SJCRH30 (cell line): ENCODE measurements at regions not wholly inside any gene's neighbourhood (a gene's known extent, or its start where the extent isn't known, plus 50 kb on each side); places are given as distances from the start of the nearest gene placed in this dataset.
A peak's percentile ranks its signal among the peaks of the same experiment; 100 is the strongest.

Source experiments
- DNase-seq, 2 experiments: peaks; one replicate each; pipeline ENCODE4 v3.0.0-alpha.2; 2015 to 2020
- H3K27ac ChIP-seq: fragments of 250-450 bp; sonication (Bioruptor Pico); 2 replicates; pipeline ENCODE4 v1.5.1; 2020; ENCODE audit warnings: mild to moderate bottlenecking, moderate library complexity
- H3K27me3 ChIP-seq: fragments of 250-450 bp; sonication (Bioruptor Pico); 2 replicates; pipeline ENCODE4 v1.5.1; 2020; ENCODE audit warnings: mild to moderate bottlenecking, moderate library complexity
- H3K36me3 ChIP-seq: fragments of 250-450 bp; sonication (Bioruptor Pico); 2 replicates; pipeline ENCODE4 v1.5.1; 2020; ENCODE audit warnings: mild to moderate bottlenecking, moderate library complexity
- H3K4me1 ChIP-seq: fragments of 250-450 bp; sonication (Bioruptor Pico); 2 replicates; pipeline ENCODE4 v1.5.1; 2020; ENCODE audit warnings: mild to moderate bottlenecking, moderate library complexity
- H3K4me3 ChIP-seq: fragments of 250-450 bp; sonication (Bioruptor Pico); 2 replicates; pipeline ENCODE4 v1.5.1; 2020; ENCODE audit warnings: mild to moderate bottlenecking, moderate library complexity
- H3K9me3 ChIP-seq: fragments of 250-450 bp; sonication (Bioruptor Pico); replicated peaks from 2 replicates; pipeline ENCODE4 v1.5.1; 2020; ENCODE audit warnings: mild to moderate bottlenecking, moderate library complexity

DNA sequence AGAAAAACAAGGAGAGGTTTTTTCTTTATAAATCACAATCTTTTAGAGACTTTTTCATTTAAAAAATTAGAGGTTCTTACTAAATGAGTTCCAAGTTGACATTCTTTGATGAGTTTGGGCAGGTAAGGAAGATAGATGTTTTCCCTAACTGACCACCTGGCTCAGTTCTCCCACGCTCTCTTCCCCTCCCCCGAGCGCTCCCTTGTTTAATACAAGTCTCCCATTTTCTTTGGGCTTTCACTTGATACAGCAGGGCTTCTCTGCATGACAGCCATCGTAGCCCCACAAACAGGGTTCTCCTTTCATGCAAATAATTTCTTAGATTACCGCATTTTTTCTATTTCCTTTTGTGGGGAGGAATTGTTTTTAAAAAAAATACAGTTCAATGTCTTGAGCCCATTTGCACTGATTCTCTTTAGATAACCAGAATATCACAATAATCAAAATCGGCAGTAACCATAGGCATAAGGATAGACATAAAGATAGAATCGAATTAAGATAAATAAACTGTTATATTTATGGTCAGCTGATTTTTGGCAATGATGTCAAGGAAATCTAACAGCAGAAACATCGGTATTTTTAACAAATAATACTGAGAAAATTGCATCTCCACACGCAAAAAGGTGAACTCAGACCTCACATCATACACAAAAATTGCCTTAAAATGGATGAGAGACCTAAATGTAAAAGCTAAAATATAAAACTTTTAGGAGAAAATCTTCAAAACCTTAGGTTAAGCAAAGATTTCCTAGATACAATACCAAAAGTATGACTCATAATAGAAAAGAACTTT lies 325.4 kb downstream of the PIK3R1 start:
- H3K27ac ChIP-seq, result no peak overlapping the region
- peaks cover 19% of the 10 kb centered on the region for H3K4me1 ChIP-seq
- DNase-seq, result no peak

GRCh38 chr5:68542207-68542606 lies 326.7 kb downstream of the PIK3R1 start:
- Histone ChIP-seq H3K27me3 (no peaks in the 10 kb centered on the region), H3K9me3 (no peaks in the 10 kb centered on the region), H3K4me1 (peaks cover 19% of the 10 kb centered on the region), H3K36me3 (no peaks in the 10 kb centered on the region), H3K27ac (no peak overlapping the region; the same call in 1 of the 2 replicates), H3K4me3 (no peak overlapping the region)
- DNase-seq, result peak; percentile 27 to 75

More for the DNA sequence above, 325.4 kb downstream of the PIK3R1 start:
- Histone ChIP-seq H3K9me3 (no peaks in the 10 kb centered on the region), H3K27me3 (no peaks in the 10 kb centered on the region), H3K36me3 (no peaks in the 10 kb centered on the region), H3K4me3 (no peak overlapping the region)

DNA sequence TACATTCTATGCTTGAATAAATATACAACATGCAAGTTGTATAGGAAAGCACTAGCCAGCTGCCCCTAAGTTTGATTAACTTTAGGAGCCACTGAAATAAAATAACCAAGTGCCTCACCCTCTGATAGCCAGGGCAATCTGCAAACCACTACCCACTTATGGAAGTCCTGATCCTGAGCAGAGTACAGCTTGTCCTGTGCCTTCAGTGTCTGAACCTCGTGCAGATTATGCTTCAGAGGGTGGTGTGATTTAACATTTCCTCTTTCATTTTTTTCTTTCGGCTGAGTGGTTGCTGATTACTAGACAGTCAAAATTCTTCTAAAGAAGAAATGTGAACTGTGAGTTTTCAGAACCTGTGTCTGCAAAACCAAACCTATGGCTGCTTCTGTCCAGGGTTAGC lies 327.7 kb downstream of the PIK3R1 start:
- DNase-seq, result no peak
- Histone ChIP-seq H3K27me3 (no peaks in the 10 kb centered on the region), H3K4me3 (no peak overlapping the region), H3K36me3 (no peaks in the 10 kb centered on the region), H3K27ac (no peak overlapping the region), H3K9me3 (no peaks in the 10 kb centered on the region), H3K4me1 (peaks cover 21% of the 10 kb centered on the region)

DNA sequence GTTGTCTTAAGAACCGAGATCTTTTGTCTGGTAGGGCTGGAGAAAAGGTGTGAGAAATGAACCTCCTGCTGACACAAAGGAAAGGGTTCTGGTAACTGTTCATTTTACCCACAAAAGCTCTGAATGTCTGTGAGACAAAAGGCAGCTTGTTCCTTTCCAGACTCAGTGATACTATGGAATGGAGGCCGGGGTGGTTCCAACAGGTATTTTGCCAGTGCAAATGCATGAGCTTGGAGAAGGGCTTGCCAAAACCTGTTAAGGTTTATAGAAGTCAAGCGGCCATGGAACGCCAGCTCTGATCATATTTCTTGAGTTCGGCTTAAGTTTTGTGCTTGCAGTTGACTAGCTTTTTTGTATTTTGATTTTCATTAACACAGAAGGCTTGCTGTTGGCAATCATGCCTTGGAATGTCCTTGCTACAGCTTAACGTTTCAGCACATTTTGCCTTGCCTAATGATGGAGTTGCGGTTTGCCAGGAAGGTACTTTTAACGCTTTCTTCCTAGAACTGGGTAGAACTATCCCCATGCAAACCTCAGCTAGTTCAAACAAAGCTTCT lies 328.6 kb downstream of the PIK3R1 start:
- Histone ChIP-seq H3K4me1 (peaks cover 30% of the 10 kb centered on the region), H3K4me3 (no peak overlapping the region)

GRCh38 chr5:68544648-68545552 lies 329.3 kb downstream of the PIK3R1 start:
- Histone ChIP-seq H3K4me1 (peaks cover 37% of the 10 kb centered on the region), H3K27me3 (no peaks in the 10 kb centered on the region), H3K27ac (no peak overlapping the region), H3K36me3 (no peaks in the 10 kb centered on the region), H3K4me3 (no peak overlapping the region), H3K9me3 (no peaks in the 10 kb centered on the region)
- no peak for DNase-seq

More for the DNA sequence above, 328.6 kb downstream of the PIK3R1 start:
- no peaks in the 10 kb centered on the region for H3K27me3 ChIP-seq
- H3K36me3 ChIP-seq, result no peaks in the 10 kb centered on the region
- DNase-seq, result no peak
- H3K27ac ChIP-seq, result no peak overlapping the region
- no peaks in the 10 kb centered on the region for H3K9me3 ChIP-seq

GRCh38 chr5:68545636-68546295 lies 330.2 kb downstream of the PIK3R1 start:
- H3K27ac ChIP-seq, result no peak overlapping the region
- peaks cover 37% of the 10 kb centered on the region for H3K4me1 ChIP-seq
- no peaks in the 10 kb centered on the region for H3K36me3 ChIP-seq
- H3K9me3 ChIP-seq, result no peaks in the 10 kb centered on the region
- H3K4me3 ChIP-seq, result no peak overlapping the region
- DNase-seq, result no peak
- H3K27me3 ChIP-seq, result no peaks in the 10 kb centered on the region

GRCh38 chr5:68547056-68547455 lies 331.5 kb downstream of the PIK3R1 start:
- no peaks in the 10 kb centered on the region for H3K36me3 ChIP-seq
- H3K9me3 ChIP-seq, result no peaks in the 10 kb centered on the region
- no peaks in the 10 kb centered on the region for H3K27me3 ChIP-seq
- H3K27ac ChIP-seq, result no peak overlapping the region
- no peak overlapping the region for H3K4me3 ChIP-seq
- H3K4me1 ChIP-seq, result peaks cover 27% of the 10 kb centered on the region
- no peak for DNase-seq

DNA sequence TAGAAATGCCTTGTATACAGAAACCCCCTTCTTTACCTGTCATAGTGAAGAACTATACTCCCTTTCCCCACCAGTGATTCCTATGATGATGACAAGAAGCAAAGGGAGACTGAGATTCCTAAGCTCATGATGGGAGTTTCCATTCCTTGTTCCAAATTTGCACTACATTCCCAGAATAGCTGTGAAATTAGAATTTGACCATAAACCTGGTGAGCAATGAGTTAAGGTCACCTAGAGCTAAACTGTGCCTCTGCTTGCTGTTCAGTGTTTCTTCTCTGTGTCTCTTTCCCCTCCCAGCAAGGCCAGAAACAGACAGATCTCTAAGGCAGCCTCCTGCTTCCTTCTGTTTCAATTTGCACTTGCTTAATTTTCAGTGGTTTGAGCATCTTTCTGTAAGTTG lies 332.1 kb downstream of the PIK3R1 start:
- Histone ChIP-seq H3K36me3 (no peaks in the 10 kb centered on the region), H3K4me3 (no peak overlapping the region), H3K27me3 (no peaks in the 10 kb centered on the region), H3K27ac (no peak overlapping the region), H3K4me1 (peaks cover 21% of the 10 kb centered on the region), H3K9me3 (no peaks in the 10 kb centered on the region)
- no peak for DNase-seq

DNA sequence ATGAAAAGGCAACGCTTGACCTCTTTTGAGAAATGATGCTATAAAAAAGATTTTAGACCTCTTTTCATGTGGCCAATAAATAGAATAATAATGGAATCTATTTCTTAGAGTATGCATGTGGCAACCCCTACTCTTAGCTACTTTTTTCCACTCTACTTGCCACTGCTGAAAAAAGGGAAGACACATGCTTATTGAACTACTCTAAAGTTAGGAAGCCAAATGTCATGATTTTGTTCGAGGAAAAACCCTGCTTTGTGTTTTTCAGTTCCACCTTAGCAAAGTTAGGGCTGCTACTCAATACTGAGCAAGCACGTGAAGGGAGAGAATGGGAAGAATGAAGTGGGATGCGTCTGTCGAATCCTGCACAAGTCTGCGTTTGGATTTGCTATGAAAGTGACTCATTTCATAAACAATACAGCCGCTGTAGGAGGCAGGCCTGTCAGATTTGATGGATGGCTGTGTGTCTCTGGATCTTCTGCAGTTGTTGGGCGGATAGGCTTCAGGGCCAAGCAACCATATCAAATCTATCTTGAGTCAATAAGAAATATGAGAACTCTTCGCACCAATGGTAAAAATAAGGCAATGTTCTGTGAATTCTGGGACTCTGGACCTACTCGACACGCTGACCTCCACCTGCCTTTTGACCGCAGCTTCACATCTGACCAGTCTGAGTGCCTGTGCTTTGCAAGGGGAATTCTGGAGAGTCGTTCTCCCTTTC lies 333.6 kb downstream of the PIK3R1 start:
- H3K9me3 ChIP-seq, result no peaks in the 10 kb centered on the region
- peak; percentile 62 to 74 for DNase-seq
- no peaks in the 10 kb centered on the region for H3K27me3 ChIP-seq
- H3K27ac ChIP-seq, result peak overlapping the region; percentile 34; the same call in 1 of the 2 replicates
- H3K36me3 ChIP-seq, result no peaks in the 10 kb centered on the region
- peaks cover 21% of the 10 kb centered on the region for H3K4me1 ChIP-seq
- no peak overlapping the region for H3K4me3 ChIP-seq

DNA sequence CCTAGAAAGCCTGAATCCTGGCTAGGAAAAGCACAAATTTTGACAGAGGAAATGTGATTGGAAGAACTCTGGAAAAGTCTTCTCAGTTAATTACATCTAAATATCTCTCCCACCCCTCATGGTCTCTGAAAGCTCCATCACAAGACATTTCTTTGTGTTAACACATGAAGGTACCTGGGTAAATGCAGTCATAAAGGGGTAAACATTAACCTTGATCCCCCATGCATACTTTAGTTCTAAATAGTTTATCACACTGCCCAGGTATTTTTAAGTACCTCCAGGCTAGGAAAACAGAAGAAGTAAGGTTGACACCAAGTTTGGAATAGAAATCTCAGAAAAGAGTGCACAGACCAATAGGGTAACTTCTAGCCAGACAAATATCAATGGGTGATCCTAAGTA lies 334.5 kb downstream of the PIK3R1 start:
- Histone ChIP-seq H3K36me3 (no peaks in the 10 kb centered on the region), H3K4me3 (no peak overlapping the region), H3K27me3 (no peaks in the 10 kb centered on the region), H3K4me1 (peaks cover 27% of the 10 kb centered on the region), H3K9me3 (no peaks in the 10 kb centered on the region), H3K27ac (no peak overlapping the region; the same call in 1 of the 2 replicates)
- DNase-seq, result no peak

DNA sequence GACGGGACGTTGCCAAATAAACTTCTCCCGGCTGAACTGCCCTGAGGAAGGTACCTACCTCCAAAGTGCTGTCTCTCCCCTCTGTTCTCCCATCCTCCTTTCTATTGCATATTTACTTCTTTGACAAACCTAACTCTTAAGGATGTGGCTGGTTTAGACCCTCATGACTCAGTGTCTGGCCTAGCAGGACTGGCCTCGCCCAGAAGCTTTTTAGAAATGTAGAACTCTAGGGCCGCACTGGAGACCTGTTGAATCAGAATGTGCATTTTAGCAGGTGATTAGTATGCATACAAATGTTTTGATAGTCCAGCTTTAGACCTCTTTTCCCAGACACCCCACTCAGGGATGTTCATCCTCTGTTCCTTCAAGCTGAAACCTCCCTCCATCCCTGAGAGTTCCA lies 335.9 kb downstream of the PIK3R1 start:
- Histone ChIP-seq H3K4me3 (no peak overlapping the region), H3K36me3 (no peaks in the 10 kb centered on the region), H3K27ac (no peak overlapping the region), H3K9me3 (no peaks in the 10 kb centered on the region), H3K4me1 (peaks cover 33% of the 10 kb centered on the region), H3K27me3 (no peaks in the 10 kb centered on the region)
- DNase-seq, result no peak

- Histone ChIP-seq H3K36me3 (no peaks in the 10 kb centered on the region), H3K27me3 (no peaks in the 10 kb centered on the region), H3K9me3 (no peaks in the 10 kb centered on the region), H3K27ac (peak overlapping the region; percentile 1; the same call in 1 of the 2 replicates), H3K4me1 (peaks cover 22% of the 10 kb centered on the region), H3K4me3 (no peak overlapping the region)
- DNase-seq, result peak; percentile 83 to 88
These were observed 339.2 kb downstream of the PIK3R1 start for GRCh38 chr5:68554571-68555279.

- Histone ChIP-seq H3K36me3 (no peaks in the 10 kb centered on the region), H3K27ac (no peak overlapping the region), H3K27me3 (no peaks in the 10 kb centered on the region), H3K4me1 (peaks cover 18% of the 10 kb centered on the region), H3K4me3 (no peak overlapping the region), H3K9me3 (no peaks in the 10 kb centered on the region)
- DNase-seq, result no peak
These were observed 340.5 kb downstream of the PIK3R1 start for GRCh38 chr5:68555907-68556681.
